SK-N-MC (cell line): ENCODE measurements at regions not wholly inside any gene's neighbourhood (a gene's known extent, or its start where the extent isn't known, plus 50 kb on each side); places are given as distances from the start of the nearest gene placed in this dataset.
"Not testable (repeated sequence)": the region's sequence is repeated elsewhere in the genome, so short reads cannot be mapped to it uniquely, and the experiment has no call there.

Experiments
- DNase-seq: peaks from one replicate; pipeline ENCODE4 v3.0.0-alpha.2; 2011; ENCODE audit warnings: low read depth, low spot score
- H3K27ac ChIP-seq: fragments of 200-600 bp; sonication (generic); 2 replicates; pipeline ENCODE4 v1.5.1; 2016; ENCODE audit warnings: mixed run types
- H3K36me3 ChIP-seq: fragments of 200-600 bp; sonication (generic); 2 replicates; pipeline ENCODE4 v1.6.1; 2017; ENCODE audit warnings: antibody characterized with exemption, low read length, mixed read lengths; ENCODE audit not compliant: insufficient read depth
- H3K4me3 ChIP-seq: fragments of 200-600 bp; sonication (generic); 2 replicates; pipeline ENCODE4 v1.5.1; 2016
- H3K9ac ChIP-seq: fragments of 200-600 bp; sonication (generic); 2 replicates; pipeline ENCODE4 v1.8.0; 2017; ENCODE audit warnings: mixed run types, mixed read lengths; ENCODE audit not compliant: insufficient read length
- H3K9me3 ChIP-seq: fragments of 200-600 bp; sonication (generic); 2 replicates; pipeline ENCODE4 v1.6.1; 2017; ENCODE audit warnings: low read depth, mild to moderate bottlenecking, antibody characterized with exemption, low read length, moderate library complexity, mixed read lengths
- EZH2 ChIP-seq: fragments of 200-600 bp; sonication (generic); IDR thresholded peaks from one replicate; pipeline ENCODE4 v1.6.1; 2017; ENCODE audit warnings: antibody characterized with exemption
- FOXP2 ChIP-seq: optimal IDR thresholded peaks from 2 replicates; pipeline ENCODE3; 2011; ENCODE audit warnings: mild to moderate bottlenecking, moderate library complexity; ENCODE audit not compliant: insufficient read depth; ENCODE audit errors: extremely low read length, control extremely low read depth
- POLR2AphosphoS5 ChIP-seq: IDR thresholded peaks from 2 replicates; pipeline ENCODE4 v1.6.1; 2012; ENCODE audit warnings: mild to moderate bottlenecking, low read depth, low read length, borderline replicate concordance

- Histone ChIP-seq H3K9me3 (no peaks in the 10 kb centered on the region), H3K27ac (no peak overlapping the region), H3K4me3 (no peak overlapping the region), H3K36me3 (no peaks in the 10 kb centered on the region), H3K9ac (no peak overlapping the region)
- DNase-seq: no peak
- no peak for TF ChIP-seq POLR2AphosphoS5
- no peak for TF ChIP-seq EZH2
Measured at GRCh38 chr3:150324245-150324644, 83.9 kb upstream of the TSC22D2 start.

GRCh38 chr3:150323770-150324169 is 84.3 kb upstream of the TSC22D2 start:
- H3K4me3 ChIP-seq: no peak overlapping the region
- no peak for TF ChIP-seq FOXP2
- no peak for DNase-seq
- H3K9ac ChIP-seq: no peak overlapping the region
- no peaks in the 10 kb centered on the region for H3K9me3 ChIP-seq
- no peaks in the 10 kb centered on the region for H3K36me3 ChIP-seq
- no peak overlapping the region for H3K27ac ChIP-seq

DNA sequence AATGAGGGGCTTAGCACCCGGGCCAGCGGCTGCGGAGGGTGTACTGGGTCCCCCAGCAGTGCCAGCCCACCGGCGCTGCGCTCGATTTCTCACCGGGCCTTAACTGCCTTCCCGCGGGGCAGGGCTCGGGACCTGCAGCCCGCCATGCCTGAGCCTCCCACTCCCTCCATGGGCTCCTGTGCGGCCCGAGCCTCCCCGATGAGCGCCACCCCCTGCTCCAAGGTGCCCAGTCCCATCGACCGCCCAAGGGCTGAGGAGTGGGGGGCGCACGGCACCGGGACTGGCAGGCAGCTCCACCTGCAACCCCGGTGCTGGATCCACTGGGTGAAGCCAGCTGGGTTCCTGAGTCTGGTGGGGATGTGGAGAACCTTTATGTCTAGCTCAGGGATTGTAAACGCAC is 85.0 kb upstream of the TSC22D2 start:
- DNase-seq, H3K9ac ChIP-seq: not testable (repeated sequence)

GRCh38 chr3:150320971-150321370 is 87.1 kb upstream of the TSC22D2 start:
- H3K4me3 ChIP-seq, DNase-seq, H3K9me3 ChIP-seq, H3K36me3 ChIP-seq, H3K27ac ChIP-seq, H3K9ac ChIP-seq: not testable (repeated sequence)

More for the DNA sequence above, 85.0 kb upstream of the TSC22D2 start:
- not testable (repeated sequence) for H3K27ac ChIP-seq, H3K9me3 ChIP-seq, H3K36me3 ChIP-seq, H3K4me3 ChIP-seq

GRCh38 chr3:150319900-150320299 is 88.2 kb upstream of the TSC22D2 start:
- Histone ChIP-seq H3K9me3 (no peaks in the 10 kb centered on the region), H3K9ac (no peak overlapping the region), H3K27ac (no peak overlapping the region), H3K4me3 (no peak overlapping the region), H3K36me3 (no peaks in the 10 kb centered on the region)
- TF ChIP-seq POLR2AphosphoS5: no peak
- TF ChIP-seq EZH2: no peak
- TF ChIP-seq FOXP2: no peak
- no peak for DNase-seq

- H3K36me3 ChIP-seq: no peaks in the 10 kb centered on the region
- H3K9ac ChIP-seq: no peak overlapping the region
- DNase-seq: no peak
- TF ChIP-seq POLR2AphosphoS5 (no peak), FOXP2 (no peak), EZH2 (no peak)
- H3K9me3 ChIP-seq: no peaks in the 10 kb centered on the region
- no peak overlapping the region for H3K27ac ChIP-seq
- H3K4me3 ChIP-seq: no peak overlapping the region
Measured at GRCh38 chr3:150317469-150317868, 90.6 kb upstream of the TSC22D2 start.

DNA sequence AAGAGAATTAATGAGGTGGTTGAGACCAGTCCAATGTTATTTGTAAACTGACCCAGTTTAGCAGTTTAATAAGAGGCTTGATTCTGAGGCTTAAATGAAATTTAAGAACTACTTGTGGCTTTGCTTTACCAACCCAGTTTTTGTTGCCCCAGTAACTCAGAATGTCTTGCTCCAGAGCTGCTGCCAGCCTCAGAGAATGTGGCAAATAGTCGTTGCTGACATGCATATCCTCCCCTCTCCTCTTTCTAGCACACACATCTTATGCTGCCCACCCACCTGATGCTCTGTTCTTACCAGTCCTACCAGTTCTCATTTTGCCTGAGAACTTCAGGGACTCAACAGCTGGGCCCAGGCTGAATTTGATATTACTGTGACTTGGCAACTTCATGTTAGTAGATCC is 92.4 kb upstream of the TSC22D2 start:
- no peak overlapping the region for H3K27ac ChIP-seq
- H3K9ac ChIP-seq: no peak overlapping the region
- no peak overlapping the region for H3K4me3 ChIP-seq
- no peaks in the 10 kb centered on the region for H3K36me3 ChIP-seq
- DNase-seq: no peak
- no peaks in the 10 kb centered on the region for H3K9me3 ChIP-seq
- TF ChIP-seq POLR2AphosphoS5 (no peak), FOXP2 (no peak), EZH2 (no peak)

GRCh38 chr3:150314248-150315004 is 93.7 kb upstream of the TSC22D2 start:
- Histone ChIP-seq H3K9me3 (peaks cover 8% of the 10 kb centered on the region; the same call in 1 of the 2 replicates), H3K9ac (no peak overlapping the region), H3K36me3 (no peaks in the 10 kb centered on the region), H3K4me3 (no peak overlapping the region), H3K27ac (no peak overlapping the region)
- no peak for DNase-seq
- TF ChIP-seq EZH2 (no peak), FOXP2 (no peak), POLR2AphosphoS5 (no peak)

DNA sequence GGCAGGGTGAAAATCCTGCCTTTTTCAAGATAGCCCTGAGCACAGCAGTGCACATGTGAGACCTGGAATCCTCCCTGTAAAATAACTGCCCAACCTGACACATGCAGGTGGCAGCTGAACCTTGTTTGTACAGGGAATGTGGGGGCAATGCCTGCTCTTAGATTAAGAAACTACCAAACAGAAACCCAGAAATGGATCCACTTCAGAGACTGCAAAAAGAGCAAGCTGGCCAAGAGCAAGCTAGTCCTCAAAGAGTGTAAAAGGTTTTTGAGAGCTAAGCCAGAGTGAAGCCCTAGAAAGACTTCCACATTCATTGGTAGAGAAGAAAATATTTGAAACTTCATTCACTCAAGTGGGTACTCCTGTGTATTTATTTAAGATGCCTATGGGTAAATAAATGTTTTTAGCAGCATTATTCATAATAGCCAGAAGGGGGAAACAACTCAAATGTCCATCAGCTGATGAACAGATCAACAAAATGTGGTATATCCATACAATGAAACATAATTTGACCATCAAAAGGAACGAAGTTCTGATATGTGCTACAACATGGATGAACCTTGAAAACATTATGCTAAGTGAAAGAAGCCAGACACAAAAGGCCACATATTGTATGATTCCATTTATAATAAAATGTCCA is 96.0 kb upstream of the TSC22D2 start:
- H3K27ac ChIP-seq: no peak overlapping the region
- no peak overlapping the region for H3K4me3 ChIP-seq
- no peak overlapping the region for H3K9ac ChIP-seq
- no peak for TF ChIP-seq POLR2AphosphoS5
- no peak for TF ChIP-seq FOXP2
- no peak for TF ChIP-seq EZH2
- H3K9me3 ChIP-seq: peaks cover 8% of the 10 kb centered on the region; the same call in 1 of the 2 replicates
- DNase-seq: no peak
- no peaks in the 10 kb centered on the region for H3K36me3 ChIP-seq

- Histone ChIP-seq H3K9me3 (peaks cover 8% of the 10 kb centered on the region; the same call in 1 of the 2 replicates), H3K4me3 (no peak overlapping the region), H3K36me3 (no peaks in the 10 kb centered on the region), H3K27ac (no peak overlapping the region), H3K9ac (no peak overlapping the region)
- TF ChIP-seq FOXP2 (no peak), POLR2AphosphoS5 (no peak), EZH2 (no peak)
- no peak for DNase-seq
Measured at GRCh38 chr3:150311156-150311555, 96.9 kb upstream of the TSC22D2 start.
